DOHH2 (cell line): ENCODE measurements at regions not wholly inside any gene's neighbourhood (a gene's known extent, or its start where the extent isn't known, plus 50 kb on each side); places are given as distances from the start of the nearest gene placed in this dataset.
"Not testable (repeated sequence)": the region's sequence is repeated elsewhere in the genome, so short reads cannot be mapped to it uniquely, and the experiment has no call there.

Experiments
- H3F3A ChIP-seq: fragments of 200-600 bp; sonication (generic), shearing (Covaris generic); 2 replicates; pipeline ENCODE4 v1.6.0; 2016; ENCODE audit warnings: antibody characterized with exemption, mild to moderate bottlenecking; ENCODE audit not compliant: control insufficient read depth, insufficient read depth
- H3K27ac ChIP-seq: fragments of 200-600 bp; sonication (generic); 2 replicates; pipeline ENCODE4 v1.5.1; 2014; ENCODE audit warnings: low read depth, mild to moderate bottlenecking, low read length, moderate library complexity
- H3K27me3 ChIP-seq: fragments of 200-600 bp; sonication (generic); 2 replicates; pipeline ENCODE4 v1.6.1; 2014; ENCODE audit warnings: mild to moderate bottlenecking, low read length, mixed read lengths; ENCODE audit not compliant: control insufficient read depth
- H3K36me3 ChIP-seq: fragments of 200-600 bp; sonication (generic); 2 replicates; pipeline ENCODE4 v1.6.1; 2014; ENCODE audit warnings: mild to moderate bottlenecking, low read length, moderate library complexity, mixed read lengths; ENCODE audit not compliant: control insufficient read depth
- H3K4me1 ChIP-seq: fragments of 200-600 bp; sonication (generic); 2 replicates; pipeline ENCODE4 v1.6.1; 2014; ENCODE audit warnings: mild to moderate bottlenecking, low read length, mixed read lengths; ENCODE audit not compliant: control insufficient read depth
- H3K4me2 ChIP-seq: fragments of 200-600 bp; sonication (generic); 2 replicates; pipeline ENCODE4 v1.6.0; 2014; ENCODE audit warnings: mild to moderate bottlenecking, low read length, moderate library complexity
- H3K4me3 ChIP-seq: fragments of 200-600 bp; sonication (generic); 2 replicates; pipeline ENCODE4 v1.5.1; 2014; ENCODE audit warnings: mild to moderate bottlenecking, low read length, mixed read lengths
- H3K79me2 ChIP-seq: fragments of 200-600 bp; sonication (generic); 2 replicates; pipeline ENCODE4 v1.6.1; 2014; ENCODE audit warnings: mild to moderate bottlenecking, low read length, mixed read lengths; ENCODE audit not compliant: control insufficient read depth
- H3K9me2 ChIP-seq: fragments of 200-600 bp; sonication (generic); replicated peaks from 2 replicates; pipeline ENCODE4 v1.6.1; 2014; ENCODE audit warnings: mild to moderate bottlenecking, low read length, mixed read lengths; ENCODE audit not compliant: control insufficient read depth
- H3K9me3 ChIP-seq: fragments of 200-600 bp; sonication (generic); 2 replicates; pipeline ENCODE4 v1.6.1; 2014; ENCODE audit warnings: antibody characterized with exemption, low read length, mixed read lengths; ENCODE audit not compliant: control insufficient read depth, insufficient read depth
- H4K20me1 ChIP-seq: fragments of 200-600 bp; sonication (generic); 2 replicates; pipeline ENCODE4 v1.6.0; 2014; ENCODE audit warnings: low read depth, mild to moderate bottlenecking, antibody characterized with exemption, low read length, moderate library complexity; ENCODE audit not compliant: control insufficient read depth, insufficient read depth
- EZH2phosphoT487 ChIP-seq: fragments of 200-600 bp; sonication (generic); IDR thresholded peaks from 2 replicates; pipeline ENCODE4 v1.6.1; 2017; ENCODE audit warnings: borderline replicate concordance, mild to moderate bottlenecking, antibody characterized with exemption, low read length, moderate library complexity, mixed read lengths
- TF ChIP-seq, protein P1 (sequence below): fragments of 200-600 bp; sonication (generic); IDR thresholded peaks from one replicate; pipeline ENCODE4 v1.5.1; 2014; ENCODE audit warnings: antibody characterized with exemption, mild to moderate bottlenecking, low read depth, low read length; ENCODE audit not compliant: poor library complexity, severe bottlenecking

DNA sequence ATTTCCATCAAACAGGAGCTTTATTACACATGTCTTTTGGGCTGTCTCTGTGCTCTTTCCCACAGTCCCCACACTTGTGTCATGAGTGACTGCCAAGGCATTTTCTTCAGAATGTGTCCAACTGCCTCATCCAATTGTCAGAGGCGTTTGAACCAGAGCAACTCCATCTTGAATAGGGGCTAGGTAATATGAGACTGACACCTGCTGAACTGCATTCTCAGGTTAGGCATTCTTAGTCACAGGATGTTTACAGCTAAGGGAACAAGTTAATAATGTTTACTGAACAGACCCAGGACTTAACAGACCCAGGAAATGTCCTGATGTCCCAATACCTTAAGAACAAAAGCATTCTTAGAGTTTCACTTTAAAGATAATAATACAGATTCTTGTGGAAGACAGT lies 595.5 kb downstream of the REEP3 start:
- Histone ChIP-seq H3K9me2 (no peaks in the 10 kb centered on the region), H3K4me2 (no peak overlapping the region), H3K36me3 (no peaks in the 10 kb centered on the region), H3K4me3 (no peak overlapping the region), H3F3A (no peaks in the 10 kb centered on the region), H3K27me3 (no peaks in the 10 kb centered on the region), H4K20me1 (no peaks in the 10 kb centered on the region), H3K4me1 (no peaks in the 10 kb centered on the region), H3K9me3 (no peaks in the 10 kb centered on the region), H3K27ac (no peak overlapping the region), H3K79me2 (no peaks in the 10 kb centered on the region)
- no peak for TF ChIP-seq EZH2phosphoT487
- TF ChIP-seq, protein P1, sequence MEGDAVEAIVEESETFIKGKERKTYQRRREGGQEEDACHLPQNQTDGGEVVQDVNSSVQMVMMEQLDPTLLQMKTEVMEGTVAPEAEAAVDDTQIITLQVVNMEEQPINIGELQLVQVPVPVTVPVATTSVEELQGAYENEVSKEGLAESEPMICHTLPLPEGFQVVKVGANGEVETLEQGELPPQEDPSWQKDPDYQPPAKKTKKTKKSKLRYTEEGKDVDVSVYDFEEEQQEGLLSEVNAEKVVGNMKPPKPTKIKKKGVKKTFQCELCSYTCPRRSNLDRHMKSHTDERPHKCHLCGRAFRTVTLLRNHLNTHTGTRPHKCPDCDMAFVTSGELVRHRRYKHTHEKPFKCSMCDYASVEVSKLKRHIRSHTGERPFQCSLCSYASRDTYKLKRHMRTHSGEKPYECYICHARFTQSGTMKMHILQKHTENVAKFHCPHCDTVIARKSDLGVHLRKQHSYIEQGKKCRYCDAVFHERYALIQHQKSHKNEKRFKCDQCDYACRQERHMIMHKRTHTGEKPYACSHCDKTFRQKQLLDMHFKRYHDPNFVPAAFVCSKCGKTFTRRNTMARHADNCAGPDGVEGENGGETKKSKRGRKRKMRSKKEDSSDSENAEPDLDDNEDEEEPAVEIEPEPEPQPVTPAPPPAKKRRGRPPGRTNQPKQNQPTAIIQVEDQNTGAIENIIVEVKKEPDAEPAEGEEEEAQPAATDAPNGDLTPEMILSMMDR = no peak

DNA sequence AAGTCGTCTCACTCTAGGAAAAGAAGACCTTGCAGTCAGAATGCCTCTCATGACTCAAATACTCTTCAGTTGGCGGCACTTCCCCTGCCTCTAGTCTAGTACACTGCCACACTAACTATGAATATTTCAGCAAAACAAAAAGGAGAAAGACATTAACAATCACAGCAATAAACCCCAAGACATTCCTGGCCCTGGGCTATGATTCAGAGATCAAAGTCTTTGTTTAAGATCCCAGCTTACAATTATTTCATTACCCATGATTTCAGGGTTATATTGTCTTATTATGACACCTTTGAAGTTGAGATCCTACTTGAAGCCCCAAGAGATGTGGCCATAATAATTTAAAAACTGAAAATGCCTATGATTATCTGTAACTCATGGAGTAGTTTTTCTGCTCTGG lies 597.5 kb downstream of the REEP3 start:
- Histone ChIP-seq H3K4me1 (no peaks in the 10 kb centered on the region), H4K20me1 (no peaks in the 10 kb centered on the region), H3K9me2 (no peaks in the 10 kb centered on the region), H3K36me3 (no peaks in the 10 kb centered on the region), H3K27ac (no peak overlapping the region), H3K79me2 (no peaks in the 10 kb centered on the region), H3K4me3 (no peak overlapping the region), H3K27me3 (no peaks in the 10 kb centered on the region), H3K4me2 (no peak overlapping the region), H3K9me3 (no peaks in the 10 kb centered on the region), H3F3A (no peaks in the 10 kb centered on the region)
- no peak for TF ChIP-seq EZH2phosphoT487
- TF ChIP-seq, protein P1 = no peak

DNA sequence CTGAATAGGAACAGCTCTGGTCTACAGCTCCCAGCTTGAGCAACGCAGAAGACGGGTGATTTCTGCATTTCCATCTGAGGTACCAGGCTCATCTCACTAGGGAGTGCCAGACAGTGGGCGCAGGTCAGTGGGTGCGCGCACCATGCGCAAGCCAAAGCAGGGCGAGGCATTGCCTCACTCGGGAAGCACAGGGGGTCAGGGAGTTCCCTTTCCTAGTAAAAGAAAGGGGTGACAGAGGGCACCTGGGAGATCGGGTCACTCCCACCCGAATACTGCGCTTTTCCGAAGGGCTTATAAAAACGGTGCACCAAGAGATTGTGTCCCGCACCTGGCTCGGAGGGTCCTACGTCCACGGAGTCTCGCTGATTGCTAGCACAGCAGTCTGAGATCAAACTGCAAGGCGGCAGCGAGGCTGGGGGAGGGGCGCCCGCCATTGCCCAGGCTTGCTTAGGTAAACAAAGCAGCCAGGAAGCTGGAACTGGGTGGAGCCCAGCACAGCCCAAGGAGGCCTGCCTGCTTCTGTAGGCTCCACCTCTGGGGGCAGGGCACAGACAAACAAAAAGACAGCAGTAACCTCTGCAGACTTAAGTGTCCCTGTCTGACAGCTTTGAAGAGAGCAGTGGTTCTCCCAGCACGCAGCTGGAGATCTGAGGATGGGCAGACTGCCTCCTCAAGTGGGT lies 599.2 kb downstream of the REEP3 start:
- H3K9me3 ChIP-seq, H3K36me3 ChIP-seq, H3K27me3 ChIP-seq, H3K4me2 ChIP-seq, H3K27ac ChIP-seq, H3K9me2 ChIP-seq, H3K79me2 ChIP-seq, H3K4me1 ChIP-seq, H4K20me1 ChIP-seq, H3F3A ChIP-seq, H3K4me3 ChIP-seq: not testable (repeated sequence)

DNA sequence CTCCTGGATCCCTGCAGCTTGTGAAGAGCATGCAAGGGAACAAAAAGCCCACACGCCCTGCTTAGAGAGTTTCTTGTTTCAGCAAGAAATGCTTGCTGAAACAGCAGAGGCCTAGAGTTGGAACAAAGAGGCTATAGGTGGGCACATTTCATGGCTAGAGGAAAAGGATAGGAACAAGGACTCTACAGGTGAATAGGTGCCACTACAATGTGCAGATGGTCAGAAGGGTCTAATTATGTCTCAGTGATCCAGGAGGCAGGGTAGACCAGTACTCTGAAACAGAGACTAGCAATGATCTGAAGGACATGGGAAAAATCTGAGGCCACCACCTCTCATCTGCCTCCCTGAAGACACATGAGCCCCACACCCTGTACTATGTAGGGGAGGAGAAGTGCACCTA lies 609.0 kb downstream of the REEP3 start:
- H3K4me3 ChIP-seq = no peak overlapping the region
- H4K20me1 ChIP-seq = no peaks in the 10 kb centered on the region
- H3K4me1 ChIP-seq = no peaks in the 10 kb centered on the region
- no peaks in the 10 kb centered on the region for H3K9me2 ChIP-seq
- no peaks in the 10 kb centered on the region for H3F3A ChIP-seq
- no peaks in the 10 kb centered on the region for H3K9me3 ChIP-seq
- no peaks in the 10 kb centered on the region for H3K36me3 ChIP-seq
- TF ChIP-seq, protein P1 = no peak
- no peak for TF ChIP-seq EZH2phosphoT487
- H3K4me2 ChIP-seq = no peak overlapping the region
- no peak overlapping the region for H3K27ac ChIP-seq
- no peaks in the 10 kb centered on the region for H3K79me2 ChIP-seq
- no peaks in the 10 kb centered on the region for H3K27me3 ChIP-seq
